ENCODE measurements at regions not wholly inside any gene's neighbourhood (a gene's known extent, or its start where the extent isn't known, plus 50 kb on each side); places are given as distances from the start of the nearest gene placed in this dataset.

DNA sequence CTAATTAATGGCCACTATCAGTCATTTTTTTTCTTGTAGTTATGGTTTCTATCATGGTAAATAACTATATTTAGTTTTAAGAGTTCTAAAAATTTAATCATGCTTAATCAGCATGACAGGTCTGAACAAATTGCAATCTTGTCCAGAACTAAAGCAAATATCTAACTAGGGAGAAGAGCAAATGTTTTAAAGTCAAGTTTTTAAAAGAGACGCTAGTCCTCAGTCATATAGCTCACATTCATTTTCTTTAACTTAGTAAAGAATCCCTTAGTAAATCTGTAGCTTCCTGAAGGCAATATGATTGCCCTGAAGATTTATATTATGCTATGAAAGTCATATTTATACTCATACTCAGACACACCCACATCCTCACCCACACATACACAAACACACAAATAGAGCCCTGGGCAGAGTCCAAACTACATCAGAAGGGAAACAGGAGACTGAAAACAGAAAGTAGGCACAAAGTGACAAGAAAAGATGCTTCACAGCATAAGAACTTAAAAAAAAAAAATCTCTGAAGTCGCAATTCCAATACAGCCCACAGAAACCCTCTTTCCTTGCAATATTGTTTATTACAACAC lies 1149.1 kb downstream of the SI start:
- no peak for TF ChIP-seq CTCF (IDR thresholded peaks at IDR 0.05; ENCODE audit: control insufficient read depth, insufficient read depth, low read depth, low read length, missing control alignments)

GRCh38 chr3:163927521-163927920 lies 1150.8 kb downstream of the SI start:
- no peak for TF ChIP-seq CTCF (IDR thresholded peaks at IDR 0.05; ENCODE audit: control insufficient read depth, insufficient read depth, low read depth, low read length, missing control alignments)
- no peak overlapping the region for H3K4me3 ChIP-seq (ENCODE audit: control insufficient read depth, low read depth, low read length)
- DNase-seq (ENCODE audit: low read depth), result no peak

More for the DNA sequence above, 1149.1 kb downstream of the SI start:
- DNase-seq (ENCODE audit: low read depth), result no peak
- no peak overlapping the region for H3K4me3 ChIP-seq (ENCODE audit: control insufficient read depth, low read depth, low read length)

DNA sequence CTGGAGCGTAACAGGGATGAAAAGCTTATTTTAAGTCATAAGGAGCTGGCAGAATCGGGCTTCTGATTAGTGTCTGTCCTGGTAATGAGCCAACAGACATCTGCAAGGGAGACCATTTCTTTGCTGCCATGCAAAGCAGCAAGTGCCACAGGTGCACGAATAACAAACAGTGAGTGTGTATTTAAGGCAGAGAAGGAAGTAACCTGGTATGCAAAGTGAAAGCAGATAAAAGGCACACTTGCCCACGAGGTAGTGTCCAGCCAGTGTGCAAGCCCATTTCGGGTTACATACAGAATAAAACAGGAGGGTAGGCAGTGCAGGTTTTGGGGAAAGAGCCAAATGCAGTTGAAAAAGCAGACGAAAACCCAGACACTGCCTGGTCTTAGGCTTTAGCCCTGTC lies 1153.7 kb downstream of the SI start:
- no peak for DNase-seq (ENCODE audit: low read depth)
- no peak for TF ChIP-seq CTCF (IDR thresholded peaks at IDR 0.05; ENCODE audit: control insufficient read depth, insufficient read depth, low read depth, low read length, missing control alignments)
- H3K4me3 ChIP-seq (ENCODE audit: control insufficient read depth, low read depth, low read length), result no peak overlapping the region

DNA sequence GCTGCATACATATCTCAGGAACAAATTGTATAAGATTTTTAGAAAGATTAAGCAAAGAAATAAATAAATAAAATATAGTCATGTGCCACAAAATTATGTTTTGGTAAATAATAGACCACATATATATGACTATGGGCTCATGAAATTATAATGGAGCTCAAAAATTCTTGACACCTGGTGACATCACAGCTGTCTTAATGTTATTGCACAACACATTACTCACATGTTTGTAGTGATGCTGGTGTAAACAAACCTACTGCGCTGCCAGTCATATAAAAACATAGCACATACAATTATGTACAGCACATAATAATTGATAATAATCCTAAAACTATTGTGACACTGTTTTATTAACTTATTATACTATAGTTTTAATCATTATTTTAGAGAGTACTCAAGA lies 1159.1 kb downstream of the SI start:
- DNase-seq (ENCODE audit: low read depth), result no peak
- no peak overlapping the region for H3K4me3 ChIP-seq (ENCODE audit: control insufficient read depth, low read depth, low read length)
- TF ChIP-seq CTCF (IDR thresholded peaks at IDR 0.05; ENCODE audit: control insufficient read depth, insufficient read depth, low read depth, low read length, missing control alignments), result no peak

GRCh38 chr3:163916596-163917560 lies 1161.4 kb downstream of the SI start:
- DNase-seq (ENCODE audit: low read depth), result no peak
- TF ChIP-seq CTCF (IDR thresholded peaks at IDR 0.05; ENCODE audit: control insufficient read depth, insufficient read depth, low read depth, low read length, missing control alignments), result no peak

DNA sequence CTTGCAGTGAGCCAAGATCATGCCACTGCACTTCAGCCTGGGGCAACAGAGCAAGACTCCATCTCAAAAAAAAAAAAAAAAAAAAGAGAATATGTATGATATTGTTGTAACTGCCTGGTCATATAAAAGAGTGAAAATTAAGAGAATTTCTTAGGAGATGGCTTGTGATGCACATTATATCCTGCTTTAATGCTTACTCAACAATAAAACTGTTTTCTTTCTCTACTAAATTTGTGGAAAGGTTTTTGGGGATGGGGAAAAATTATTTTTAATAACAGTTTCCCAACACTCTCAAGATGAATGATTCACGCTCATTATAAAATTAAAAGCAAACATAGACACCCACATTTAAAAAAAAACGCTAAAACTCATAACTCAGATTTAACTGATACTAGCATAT lies 1163.0 kb downstream of the SI start:
- no peak for TF ChIP-seq CTCF (IDR thresholded peaks at IDR 0.05; ENCODE audit: control insufficient read depth, insufficient read depth, low read depth, low read length, missing control alignments)
- no peak overlapping the region for H3K4me3 ChIP-seq (ENCODE audit: control insufficient read depth, low read depth, low read length)
- no peak for DNase-seq (ENCODE audit: low read depth)

More at GRCh38 chr3:163916596-163917560, 1161.4 kb downstream of the SI start:
- no peak overlapping the region for H3K4me3 ChIP-seq (ENCODE audit: control insufficient read depth, low read depth, low read length)
